SK-N-SH (cell line): ENCODE measurements at regions not wholly inside any gene's neighbourhood (a gene's known extent, or its start where the extent isn't known, plus 50 kb on each side); places are given as distances from the start of the nearest gene placed in this dataset.

Source experiments
- CTCF ChIA-PET: fragments of 300-600, 350-600 bp; formaldehyde crosslinking; extraction: SDS; loops from one replicate; lab custom pipeline; 2021; lab: Yijun Ruan, JAX
- POLR2A ChIA-PET: fragments of 350-600 bp; sonication (Branson Sonifier 250); formaldehyde crosslinking; extraction: SDS; loops from one replicate; lab custom pipeline; 2020; ENCODE audit warnings: antibody characterized with exemption, inconsistent platforms; lab: Yijun Ruan, JAX
- DNase-seq: peaks from one replicate; pipeline ENCODE4 v3.0.0; 2012
- H2AFZ ChIP-seq: fragments of 200-600 bp; sonication (generic); 2 replicates; pipeline ENCODE4 v1.8.1; 2016; ENCODE audit warnings: antibody characterized with exemption, mild to moderate bottlenecking, low read depth
- H3F3A ChIP-seq: fragments of 200-600 bp; sonication (generic); replicated peaks from 2 replicates; pipeline ENCODE3; 2016; ENCODE audit warnings: antibody characterized with exemption, mild to moderate bottlenecking; ENCODE audit not compliant: insufficient read depth
- H3K27ac ChIP-seq, 2 experiments: fragments of 200-500 bp in 1 of 2; fragments of 200-600 bp in 1 of 2; sonication (Bioruptor generic) in 1 of 2; sonication (generic), shearing (Covaris generic) in 1 of 2; 2 replicates each; pipeline versions ENCODE4 v1.5.1 to v1.6.1; 2014 to 2016; ENCODE audit warnings: low read depth in 2 of 2, inconsistent platforms in 1 of 2, low read length in 1 of 2, mild to moderate bottlenecking in 1 of 2, mixed read lengths in 1 of 2
- H3K27me3 ChIP-seq: fragments of 200-600 bp; sonication (generic), shearing (Covaris generic); 2 replicates; pipeline ENCODE4 v1.6.1; 2016; ENCODE audit warnings: mixed run types; ENCODE audit not compliant: insufficient read depth
- H3K36me3 ChIP-seq, 2 experiments: fragments of 200-500 bp in 1 of 2; fragments of 200-600 bp in 1 of 2; sonication (Bioruptor generic) in 1 of 2; sonication (generic) in 1 of 2; replicated peaks in 1 of 2; 2 replicates each; pipeline versions ENCODE3 to v1.5.1; 2014 to 2016; ENCODE audit warnings: low read length in 1 of 2, mild to moderate bottlenecking in 1 of 2; ENCODE audit not compliant: insufficient read depth in 2 of 2, control insufficient read depth in 1 of 2
- H3K4me1 ChIP-seq, 2 experiments: fragments of 200-500 bp in 1 of 2; fragments of 200-600 bp in 1 of 2; sonication (Bioruptor generic) in 1 of 2; sonication (generic), shearing (Covaris generic) in 1 of 2; 2 replicates each; pipeline versions ENCODE4 v1.5.1 to v1.6.1; 2014 to 2016; ENCODE audit warnings: low read depth in 1 of 2, low read length in 1 of 2, mixed run types in 1 of 2; ENCODE audit not compliant: insufficient read depth in 2 of 2, control insufficient read depth in 1 of 2
- H3K4me2 ChIP-seq: fragments of 200-600 bp; sonication (generic), shearing (Covaris generic); 2 replicates; pipeline ENCODE4 v1.6.1; 2017; ENCODE audit warnings: mixed run types
- H3K4me3 ChIP-seq, 2 experiments: fragments of 200-500 bp in 1 of 2; fragments of 200-600 bp in 1 of 2; sonication (Bioruptor generic) in 1 of 2; sonication (generic), shearing (Covaris generic) in 1 of 2; 2 replicates each; pipeline versions ENCODE4 v1.5.1 to v1.8.1; 2014 to 2016; ENCODE audit warnings: low read depth in 2 of 2, inconsistent platforms in 1 of 2, low read length in 1 of 2, mild to moderate bottlenecking in 1 of 2, mixed read lengths in 1 of 2, moderate library complexity in 1 of 2
- H3K79me2 ChIP-seq: fragments of 200-600 bp; sonication (generic); 2 replicates; pipeline ENCODE4 v1.8.1; 2017; ENCODE audit warnings: mild to moderate bottlenecking; ENCODE audit not compliant: insufficient read depth
- H3K9ac ChIP-seq: fragments of 200-600 bp; sonication (generic); 2 replicates; pipeline ENCODE4 v1.6.1; 2017; ENCODE audit warnings: mixed run types
- H3K9me2 ChIP-seq: fragments of 200-600 bp; sonication (generic); 2 replicates; pipeline ENCODE4 v1.6.1; 2017; ENCODE audit warnings: mixed run types
- H3K9me3 ChIP-seq: fragments of 200-600 bp; sonication (generic); 2 replicates; pipeline ENCODE4 v1.6.1; 2017; ENCODE audit warnings: mixed run types, mild to moderate bottlenecking, moderate library complexity
- H4K20me1 ChIP-seq: fragments of 200-600 bp; sonication (generic); 2 replicates; pipeline ENCODE4 v1.6.1; 2017; ENCODE audit warnings: mild to moderate bottlenecking, mixed run types; ENCODE audit not compliant: insufficient read depth
- FOSL2 ChIP-seq: IDR thresholded peaks from 2 replicates; pipeline ENCODE4 v1.4.0; 2012; ENCODE audit warnings: low read depth, mild to moderate bottlenecking, moderate library complexity, borderline replicate concordance
- FOXM1 ChIP-seq: IDR thresholded peaks from 2 replicates; pipeline ENCODE4 v1.4.0; 2012; ENCODE audit warnings: low read depth, mild to moderate bottlenecking
- GABPA ChIP-seq: IDR thresholded peaks from 2 replicates; pipeline ENCODE4 v1.4.0; 2012; ENCODE audit warnings: low read depth, mild to moderate bottlenecking
- MEF2A ChIP-seq: IDR thresholded peaks from 2 replicates; pipeline ENCODE4 v1.4.0; 2012; ENCODE audit warnings: low read depth, borderline replicate concordance
- NFIC ChIP-seq: IDR thresholded peaks from 2 replicates; pipeline ENCODE4 v1.4.0; 2012; ENCODE audit warnings: borderline replicate concordance
- RAD21 ChIP-seq: IDR thresholded peaks from 2 replicates; pipeline ENCODE4 v1.6.1; 2012; ENCODE audit warnings: mild to moderate bottlenecking, low read length
- RXRA ChIP-seq: IDR thresholded peaks from 2 replicates; pipeline ENCODE4 v1.4.0; 2012; ENCODE audit warnings: low read depth, mild to moderate bottlenecking, borderline replicate concordance
- SIN3A ChIP-seq: IDR thresholded peaks from 2 replicates; pipeline ENCODE4 v1.6.1; 2012; ENCODE audit warnings: low read depth, mild to moderate bottlenecking, low read length, moderate library complexity, borderline replicate concordance
- SMC3 ChIP-seq: IDR thresholded peaks from 2 replicates; pipeline ENCODE4 v1.6.1; 2012; ENCODE audit warnings: low read depth, low read length, improper control_type of control experiment
- TCF12 ChIP-seq: IDR thresholded peaks from 2 replicates; pipeline ENCODE4 v1.4.0; 2012
- TEAD4 ChIP-seq: IDR thresholded peaks from 2 replicates; pipeline ENCODE4 v1.4.0; 2012; ENCODE audit warnings: mild to moderate bottlenecking, borderline replicate concordance; ENCODE audit not compliant: insufficient read depth
- USF1 ChIP-seq: IDR thresholded peaks from 2 replicates; pipeline ENCODE4 v1.4.0; 2012; ENCODE audit warnings: low read depth, borderline replicate concordance
- USF2 ChIP-seq: fragments of 150-350 bp; IDR thresholded peaks from 2 replicates; pipeline ENCODE4 v1.6.1; 2017; ENCODE audit warnings: antibody characterized with exemption, low read length, low read depth, borderline replicate concordance
- YY1 ChIP-seq: IDR thresholded peaks from 2 replicates; pipeline ENCODE4 v1.4.0; 2012; ENCODE audit warnings: low read depth, mild to moderate bottlenecking
- ZBTB33 ChIP-seq: IDR thresholded peaks from 2 replicates; pipeline ENCODE4 v1.4.0; 2012; ENCODE audit warnings: low read depth, borderline replicate concordance
- TF ChIP-seq, protein P1 (sequence below): IDR thresholded peaks from 2 replicates; pipeline ENCODE4; 2012

- no peak for DNase-seq
- CTCF ChIA-PET, result no interaction called here
- TF ChIP-seq FOXM1 (no peak), YY1 (no peak), TCF12 (no peak), USF1 (no peak), TEAD4 (no peak), GABPA (no peak), FOSL2 (no peak), USF2 (no peak), MEF2A (no peak), RXRA (no peak), SMC3 (no peak), SIN3A (no peak), RAD21 (no peak), ZBTB33 (no peak), NFIC (no peak)
- TF ChIP-seq, protein P1, sequence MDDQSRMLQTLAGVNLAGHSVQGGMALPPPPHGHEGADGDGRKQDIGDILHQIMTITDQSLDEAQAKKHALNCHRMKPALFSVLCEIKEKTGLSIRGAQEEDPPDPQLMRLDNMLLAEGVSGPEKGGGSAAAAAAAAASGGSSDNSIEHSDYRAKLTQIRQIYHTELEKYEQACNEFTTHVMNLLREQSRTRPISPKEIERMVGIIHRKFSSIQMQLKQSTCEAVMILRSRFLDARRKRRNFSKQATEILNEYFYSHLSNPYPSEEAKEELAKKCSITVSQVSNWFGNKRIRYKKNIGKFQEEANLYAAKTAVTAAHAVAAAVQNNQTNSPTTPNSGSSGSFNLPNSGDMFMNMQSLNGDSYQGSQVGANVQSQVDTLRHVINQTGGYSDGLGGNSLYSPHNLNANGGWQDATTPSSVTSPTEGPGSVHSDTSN, result no peak
Measured at GRCh38 chr4:33696041-33696440, 2548.3 kb downstream of the ARAP2 start.

More at GRCh38 chr4:33696041-33696440, 2548.3 kb downstream of the ARAP2 start:
- no peak overlapping the region for H3K4me3 ChIP-seq
- H3K9ac ChIP-seq, result no peak overlapping the region
- H3F3A ChIP-seq, result no peaks in the 10 kb centered on the region
- POLR2A ChIA-PET, result no interaction called here
- no peak overlapping the region for H3K4me2 ChIP-seq
- no peaks in the 10 kb centered on the region for H3K79me2 ChIP-seq
- H3K36me3 ChIP-seq, result no peaks in the 10 kb centered on the region
- no peaks in the 10 kb centered on the region for H4K20me1 ChIP-seq
- H3K27ac ChIP-seq, result no peak overlapping the region
- H3K27me3 ChIP-seq, result no peaks in the 10 kb centered on the region
- no peaks in the 10 kb centered on the region for H3K4me1 ChIP-seq
- H2AFZ ChIP-seq, result no peak overlapping the region
- H3K9me3 ChIP-seq, result no peaks in the 10 kb centered on the region
- H3K9me2 ChIP-seq, result no peaks in the 10 kb centered on the region
